ENCODE measurements at regions not wholly inside any gene's neighbourhood (a gene's known extent, or its start where the extent isn't known, plus 50 kb on each side); places are given as distances from the start of the nearest gene placed in this dataset.

DNA sequence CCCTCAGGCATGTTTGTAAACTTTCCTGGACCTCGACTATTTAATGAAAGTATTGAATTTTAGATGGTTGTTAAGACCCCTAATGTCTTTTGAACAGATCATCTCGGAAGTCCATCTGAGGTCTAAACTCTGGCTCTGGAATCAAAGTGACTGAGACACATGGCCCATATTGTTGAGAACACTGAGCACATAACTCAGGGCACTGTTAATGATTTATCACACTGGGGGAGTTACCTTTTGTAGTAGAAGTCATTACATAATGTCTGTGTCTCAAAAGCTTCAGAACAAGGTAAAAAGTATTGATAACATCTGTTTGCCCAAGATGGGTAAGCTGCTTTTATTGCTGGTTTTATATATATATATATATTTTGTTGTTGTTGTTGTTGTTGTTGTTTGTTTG, 103.4 kb upstream of the HS3ST1 start:
- DNase-seq (ENCODE audit: low spot score in 2 of 2) = no peak
- Histone ChIP-seq H3K27ac (no peak overlapping the region), H3K9me3 (peaks cover 0 to 13% (median 2%) of the 10 kb centered on the region in 4 donors), H3K4me1 (no peaks in the 10 kb centered on the region), H3K36me3 (no peaks in the 10 kb centered on the region), H3K27me3 (no peaks in the 10 kb centered on the region), H3K4me3 (no peak overlapping the region)
- 65 to 67% methylated on average over 2 of the region's 2 CpGs for WGBS, 2 donors
- no peak for TF ChIP-seq POLR2A (IDR thresholded peaks at IDR 0.05)
- TF ChIP-seq EP300 (IDR thresholded peaks at IDR 0.05) = no peak

DNA sequence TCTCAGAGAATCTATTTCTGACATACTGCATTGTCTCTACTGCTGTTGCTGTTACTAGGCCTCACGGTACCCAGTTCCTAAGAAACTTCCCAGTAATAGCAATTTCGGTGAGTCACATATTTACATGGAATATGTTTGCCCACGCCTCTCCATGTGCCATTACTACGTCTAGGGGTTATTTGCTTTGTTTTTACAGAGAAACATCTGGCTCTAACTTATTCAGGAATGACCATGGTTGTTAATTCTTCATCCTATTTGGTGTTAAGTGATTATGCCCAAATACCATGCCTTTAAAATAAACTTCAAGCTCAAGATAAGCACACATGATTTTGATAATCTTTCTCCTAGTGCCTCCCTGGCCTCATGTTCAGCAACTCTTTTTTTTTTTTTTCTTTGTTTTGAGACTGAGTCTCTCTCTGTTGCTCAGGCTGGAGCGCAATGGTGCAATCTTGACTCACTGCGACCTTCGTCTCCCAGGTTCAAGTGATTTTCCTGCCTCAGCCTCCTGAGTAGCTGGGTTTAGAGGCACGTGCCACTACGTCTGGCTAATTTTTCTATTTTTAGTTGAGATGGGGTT, 101.0 kb upstream of the HS3ST1 start:
- H3K36me3 ChIP-seq = no peaks in the 10 kb centered on the region
- no peak overlapping the region for H3K4me3 ChIP-seq
- no peaks in the 10 kb centered on the region for H3K27me3 ChIP-seq
- no peaks in the 10 kb centered on the region for H3K4me1 ChIP-seq
- TF ChIP-seq, protein P1, sequence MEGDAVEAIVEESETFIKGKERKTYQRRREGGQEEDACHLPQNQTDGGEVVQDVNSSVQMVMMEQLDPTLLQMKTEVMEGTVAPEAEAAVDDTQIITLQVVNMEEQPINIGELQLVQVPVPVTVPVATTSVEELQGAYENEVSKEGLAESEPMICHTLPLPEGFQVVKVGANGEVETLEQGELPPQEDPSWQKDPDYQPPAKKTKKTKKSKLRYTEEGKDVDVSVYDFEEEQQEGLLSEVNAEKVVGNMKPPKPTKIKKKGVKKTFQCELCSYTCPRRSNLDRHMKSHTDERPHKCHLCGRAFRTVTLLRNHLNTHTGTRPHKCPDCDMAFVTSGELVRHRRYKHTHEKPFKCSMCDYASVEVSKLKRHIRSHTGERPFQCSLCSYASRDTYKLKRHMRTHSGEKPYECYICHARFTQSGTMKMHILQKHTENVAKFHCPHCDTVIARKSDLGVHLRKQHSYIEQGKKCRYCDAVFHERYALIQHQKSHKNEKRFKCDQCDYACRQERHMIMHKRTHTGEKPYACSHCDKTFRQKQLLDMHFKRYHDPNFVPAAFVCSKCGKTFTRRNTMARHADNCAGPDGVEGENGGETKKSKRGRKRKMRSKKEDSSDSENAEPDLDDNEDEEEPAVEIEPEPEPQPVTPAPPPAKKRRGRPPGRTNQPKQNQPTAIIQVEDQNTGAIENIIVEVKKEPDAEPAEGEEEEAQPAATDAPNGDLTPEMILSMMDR (IDR thresholded peaks at IDR 0.05) = no peak
- TF ChIP-seq EP300 (IDR thresholded peaks at IDR 0.05) (no peak), POLR2A (IDR thresholded peaks at IDR 0.05) (no peak)
- no peak for DNase-seq (ENCODE audit: low spot score in 2 of 2)
- WGBS, 2 donors = 72 to 93% methylated on average over 9 of the region's 9 CpGs
- H3K27ac ChIP-seq = no peak overlapping the region
- H3K9me3 ChIP-seq = peaks cover 0 to 13% (median 2%) of the 10 kb centered on the region in 4 donors

DNA sequence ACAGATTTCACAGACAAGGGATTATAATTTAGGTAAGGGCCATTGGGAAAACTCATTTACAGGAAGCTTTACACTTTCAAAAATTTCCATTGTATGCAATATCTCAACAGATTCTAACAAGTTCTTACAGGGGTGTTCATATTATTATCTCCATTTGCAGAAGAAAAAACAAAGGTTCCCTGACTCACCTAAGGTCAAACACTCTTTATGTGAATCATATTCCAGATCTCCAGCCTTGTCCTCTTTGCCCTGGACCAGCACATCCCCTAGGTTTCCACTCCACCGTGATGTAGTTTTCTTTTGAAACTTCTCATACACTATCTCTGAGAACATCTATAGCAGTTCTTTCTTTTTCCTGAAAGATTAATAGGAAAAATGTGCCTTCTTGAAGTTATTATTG, 96.4 kb upstream of the HS3ST1 start:
- no peak for TF ChIP-seq EP300 (IDR thresholded peaks at IDR 0.05)
- TF ChIP-seq, protein P1 (IDR thresholded peaks at IDR 0.05) = no peak
- no peak for TF ChIP-seq POLR2A (IDR thresholded peaks at IDR 0.05)
- 89 to 93% methylated on average over 1 of the region's 1 CpG for WGBS, 2 donors
- no peaks in the 10 kb centered on the region for H3K4me1 ChIP-seq
- H3K27me3 ChIP-seq = no peaks in the 10 kb centered on the region
- no peaks in the 10 kb centered on the region for H3K36me3 ChIP-seq
- H3K4me3 ChIP-seq = no peak overlapping the region
- H3K9me3 ChIP-seq = peaks cover 0 to 5% (median 0%) of the 10 kb centered on the region in 4 donors
- DNase-seq (ENCODE audit: low spot score in 2 of 2) = no peak
- no peak overlapping the region for H3K27ac ChIP-seq

DNA sequence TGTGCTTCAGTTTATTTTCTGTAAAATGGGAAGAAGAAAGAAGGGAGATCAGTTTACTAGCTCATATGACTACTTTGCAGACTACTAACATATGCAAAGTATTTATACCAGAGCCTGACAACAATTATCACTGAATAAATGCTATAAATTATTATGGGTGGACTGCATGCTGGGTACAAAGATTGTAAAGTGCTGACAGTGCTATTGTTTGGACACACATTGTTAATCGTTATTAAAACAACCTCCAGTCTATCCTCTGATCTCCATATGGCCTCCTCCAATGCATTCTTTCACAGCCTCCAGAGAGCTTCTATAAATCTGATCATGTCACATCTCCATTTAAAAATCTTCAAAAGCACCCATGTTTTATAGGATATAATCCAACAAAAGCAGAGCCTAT, 90.1 kb upstream of the HS3ST1 start:
- no peaks in the 10 kb centered on the region for H3K36me3 ChIP-seq
- no peaks in the 10 kb centered on the region for H3K27me3 ChIP-seq
- H3K4me1 ChIP-seq = no peaks in the 10 kb centered on the region
- H3K27ac ChIP-seq = no peak overlapping the region
- no peak overlapping the region for H3K4me3 ChIP-seq
- DNase-seq (ENCODE audit: low spot score in 2 of 2) = no peak
- 40 to 63% methylated on average over 1 of the region's 1 CpG for WGBS, 2 donors
- H3K9me3 ChIP-seq = no peaks in the 10 kb centered on the region
- no peak for TF ChIP-seq POLR2A (IDR thresholded peaks at IDR 0.05)
- TF ChIP-seq, protein P1 (IDR thresholded peaks at IDR 0.05) = no peak
- TF ChIP-seq EP300 (IDR thresholded peaks at IDR 0.05) = no peak

DNA sequence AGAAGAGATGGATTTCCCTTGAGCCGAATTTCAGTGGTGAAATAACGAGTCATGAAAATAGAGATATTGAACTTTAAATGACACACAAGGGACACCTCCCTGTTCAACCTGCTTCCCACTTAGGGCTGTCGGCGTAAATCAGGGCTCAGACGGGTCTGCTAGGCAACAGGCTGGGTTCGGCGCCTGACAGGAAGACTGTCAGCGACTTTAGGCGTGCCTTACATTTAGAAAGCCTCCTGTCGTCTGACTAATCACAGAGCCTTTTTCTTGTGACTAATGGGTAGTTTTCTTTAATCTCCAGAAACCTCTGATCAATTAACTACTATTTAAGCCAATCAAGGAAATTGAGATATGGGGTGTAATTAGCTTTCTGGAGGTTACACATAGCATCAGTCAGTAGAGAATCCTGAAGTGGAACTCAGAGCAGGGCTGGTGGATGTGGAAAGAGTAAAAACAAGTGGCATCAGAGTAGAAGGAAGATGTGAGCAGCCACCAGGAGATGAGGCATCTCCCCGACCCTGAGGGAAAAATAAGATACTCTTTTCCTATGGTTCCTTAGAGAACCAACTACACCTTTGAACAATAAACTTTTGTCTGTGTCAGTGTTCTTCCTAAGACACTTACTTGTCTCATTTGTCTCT, 86.2 kb upstream of the HS3ST1 start:
- H3K36me3 ChIP-seq = no peaks in the 10 kb centered on the region
- H3K4me1 ChIP-seq = no peaks in the 10 kb centered on the region
- H3K9me3 ChIP-seq = no peaks in the 10 kb centered on the region
- DNase-seq (ENCODE audit: low spot score in 2 of 2) = no peak
- H3K4me3 ChIP-seq = no peak overlapping the region
- no peaks in the 10 kb centered on the region for H3K27me3 ChIP-seq
- 49 to 53% methylated on average over 11 of the region's 11 CpGs for WGBS, 2 donors
- no peak overlapping the region for H3K27ac ChIP-seq
- TF ChIP-seq POLR2A (IDR thresholded peaks at IDR 0.05) (no peak), EP300 (IDR thresholded peaks at IDR 0.05) (no peak)
- TF ChIP-seq, protein P1 (IDR thresholded peaks at IDR 0.05) = no peak

Measured in tibial nerve (tissue), 4 donors.